SK-N-SH (cell line): ENCODE measurements at regions not wholly inside any gene's neighbourhood (a gene's known extent, or its start where the extent isn't known, plus 50 kb on each side); places are given as distances from the start of the nearest gene placed in this dataset.

Source experiments
- CTCF ChIA-PET: fragments of 300-600, 350-600 bp; formaldehyde crosslinking; extraction: SDS; loops from one replicate; lab custom pipeline; 2021; lab: Yijun Ruan, JAX
- POLR2A ChIA-PET: fragments of 350-600 bp; sonication (Branson Sonifier 250); formaldehyde crosslinking; extraction: SDS; loops from one replicate; lab custom pipeline; 2020; ENCODE audit warnings: antibody characterized with exemption, inconsistent platforms; lab: Yijun Ruan, JAX
- DNase-seq: peaks from one replicate; pipeline ENCODE4 v3.0.0; 2012
- H2AFZ ChIP-seq: fragments of 200-600 bp; sonication (generic); 2 replicates; pipeline ENCODE4 v1.8.1; 2016; ENCODE audit warnings: antibody characterized with exemption, mild to moderate bottlenecking, low read depth
- H3F3A ChIP-seq: fragments of 200-600 bp; sonication (generic); replicated peaks from 2 replicates; pipeline ENCODE3; 2016; ENCODE audit warnings: antibody characterized with exemption, mild to moderate bottlenecking; ENCODE audit not compliant: insufficient read depth
- H3K27ac ChIP-seq, 2 experiments: fragments of 200-500 bp in 1 of 2; fragments of 200-600 bp in 1 of 2; sonication (Bioruptor generic) in 1 of 2; sonication (generic), shearing (Covaris generic) in 1 of 2; 2 replicates each; pipeline versions ENCODE4 v1.5.1 to v1.6.1; 2014 to 2016; ENCODE audit warnings: low read depth in 2 of 2, inconsistent platforms in 1 of 2, low read length in 1 of 2, mild to moderate bottlenecking in 1 of 2, mixed read lengths in 1 of 2
- H3K27me3 ChIP-seq: fragments of 200-600 bp; sonication (generic), shearing (Covaris generic); 2 replicates; pipeline ENCODE4 v1.6.1; 2016; ENCODE audit warnings: mixed run types; ENCODE audit not compliant: insufficient read depth
- H3K36me3 ChIP-seq, 2 experiments: fragments of 200-500 bp in 1 of 2; fragments of 200-600 bp in 1 of 2; sonication (Bioruptor generic) in 1 of 2; sonication (generic) in 1 of 2; replicated peaks in 1 of 2; 2 replicates each; pipeline versions ENCODE3 to v1.5.1; 2014 to 2016; ENCODE audit warnings: low read length in 1 of 2, mild to moderate bottlenecking in 1 of 2; ENCODE audit not compliant: insufficient read depth in 2 of 2, control insufficient read depth in 1 of 2
- H3K4me1 ChIP-seq, 2 experiments: fragments of 200-500 bp in 1 of 2; fragments of 200-600 bp in 1 of 2; sonication (Bioruptor generic) in 1 of 2; sonication (generic), shearing (Covaris generic) in 1 of 2; 2 replicates each; pipeline versions ENCODE4 v1.5.1 to v1.6.1; 2014 to 2016; ENCODE audit warnings: low read depth in 1 of 2, low read length in 1 of 2, mixed run types in 1 of 2; ENCODE audit not compliant: insufficient read depth in 2 of 2, control insufficient read depth in 1 of 2
- H3K4me2 ChIP-seq: fragments of 200-600 bp; sonication (generic), shearing (Covaris generic); 2 replicates; pipeline ENCODE4 v1.6.1; 2017; ENCODE audit warnings: mixed run types
- H3K4me3 ChIP-seq, 2 experiments: fragments of 200-500 bp in 1 of 2; fragments of 200-600 bp in 1 of 2; sonication (Bioruptor generic) in 1 of 2; sonication (generic), shearing (Covaris generic) in 1 of 2; 2 replicates each; pipeline versions ENCODE4 v1.5.1 to v1.8.1; 2014 to 2016; ENCODE audit warnings: low read depth in 2 of 2, inconsistent platforms in 1 of 2, low read length in 1 of 2, mild to moderate bottlenecking in 1 of 2, mixed read lengths in 1 of 2, moderate library complexity in 1 of 2
- H3K79me2 ChIP-seq: fragments of 200-600 bp; sonication (generic); 2 replicates; pipeline ENCODE4 v1.8.1; 2017; ENCODE audit warnings: mild to moderate bottlenecking; ENCODE audit not compliant: insufficient read depth
- H3K9ac ChIP-seq: fragments of 200-600 bp; sonication (generic); 2 replicates; pipeline ENCODE4 v1.6.1; 2017; ENCODE audit warnings: mixed run types
- H3K9me2 ChIP-seq: fragments of 200-600 bp; sonication (generic); 2 replicates; pipeline ENCODE4 v1.6.1; 2017; ENCODE audit warnings: mixed run types
- H3K9me3 ChIP-seq: fragments of 200-600 bp; sonication (generic); 2 replicates; pipeline ENCODE4 v1.6.1; 2017; ENCODE audit warnings: mixed run types, mild to moderate bottlenecking, moderate library complexity
- H4K20me1 ChIP-seq: fragments of 200-600 bp; sonication (generic); 2 replicates; pipeline ENCODE4 v1.6.1; 2017; ENCODE audit warnings: mild to moderate bottlenecking, mixed run types; ENCODE audit not compliant: insufficient read depth
- FOXJ3 ChIP-seq: sonication (generic); formaldehyde crosslinking; IDR thresholded peaks from 2 replicates; pipeline ENCODE4 v1.5.1; 2020; ENCODE audit warnings: mild to moderate bottlenecking, missing genetic modification reagents
- FOXM1 ChIP-seq: IDR thresholded peaks from 2 replicates; pipeline ENCODE4 v1.4.0; 2012; ENCODE audit warnings: low read depth, mild to moderate bottlenecking
- JUND ChIP-seq: IDR thresholded peaks from 2 replicates; pipeline ENCODE4 v1.4.0; 2012
- MEF2A ChIP-seq: IDR thresholded peaks from 2 replicates; pipeline ENCODE4 v1.4.0; 2012; ENCODE audit warnings: low read depth, borderline replicate concordance
- RCOR1 ChIP-seq: fragments of 150-350 bp; IDR thresholded peaks from 2 replicates; pipeline ENCODE4 v1.6.1; 2017; ENCODE audit warnings: antibody characterized with exemption, low read length
- REST ChIP-seq: IDR thresholded peaks from 2 replicates; pipeline ENCODE4 v1.6.1; 2012; ENCODE audit warnings: mild to moderate bottlenecking, low read depth, low read length, moderate library complexity
- SMC3 ChIP-seq: IDR thresholded peaks from 2 replicates; pipeline ENCODE4 v1.6.1; 2012; ENCODE audit warnings: low read depth, low read length, improper control_type of control experiment
- TAF1 ChIP-seq: IDR thresholded peaks from 2 replicates; pipeline ENCODE4 v1.6.1; 2012; ENCODE audit warnings: low read depth, mild to moderate bottlenecking, low read length, moderate library complexity, borderline replicate concordance
- TCF12 ChIP-seq: IDR thresholded peaks from 2 replicates; pipeline ENCODE4 v1.4.0; 2012
- TEAD4 ChIP-seq: IDR thresholded peaks from 2 replicates; pipeline ENCODE4 v1.4.0; 2012; ENCODE audit warnings: mild to moderate bottlenecking, borderline replicate concordance; ENCODE audit not compliant: insufficient read depth
- YY1 ChIP-seq: IDR thresholded peaks from 2 replicates; pipeline ENCODE4 v1.4.0; 2012; ENCODE audit warnings: low read depth, mild to moderate bottlenecking
- ZBTB33 ChIP-seq: IDR thresholded peaks from 2 replicates; pipeline ENCODE4 v1.4.0; 2012; ENCODE audit warnings: low read depth, borderline replicate concordance
- WGBS: methylation state at CpG from one replicate; pipeline ENCODE4 v1.1.6; 2017; ENCODE audit warnings: low lambda C conversion rate; 5-methylcytosine and 5-hydroxymethylcytosine counted together
- TF ChIP-seq, protein P1 (sequence below): IDR thresholded peaks from 2 replicates; pipeline ENCODE4; 2012
- TF ChIP-seq, protein P2 (sequence below): IDR thresholded peaks from 2 replicates; pipeline ENCODE4 v1.4.0; 2012; ENCODE audit warnings: low read depth, borderline replicate concordance

DNA sequence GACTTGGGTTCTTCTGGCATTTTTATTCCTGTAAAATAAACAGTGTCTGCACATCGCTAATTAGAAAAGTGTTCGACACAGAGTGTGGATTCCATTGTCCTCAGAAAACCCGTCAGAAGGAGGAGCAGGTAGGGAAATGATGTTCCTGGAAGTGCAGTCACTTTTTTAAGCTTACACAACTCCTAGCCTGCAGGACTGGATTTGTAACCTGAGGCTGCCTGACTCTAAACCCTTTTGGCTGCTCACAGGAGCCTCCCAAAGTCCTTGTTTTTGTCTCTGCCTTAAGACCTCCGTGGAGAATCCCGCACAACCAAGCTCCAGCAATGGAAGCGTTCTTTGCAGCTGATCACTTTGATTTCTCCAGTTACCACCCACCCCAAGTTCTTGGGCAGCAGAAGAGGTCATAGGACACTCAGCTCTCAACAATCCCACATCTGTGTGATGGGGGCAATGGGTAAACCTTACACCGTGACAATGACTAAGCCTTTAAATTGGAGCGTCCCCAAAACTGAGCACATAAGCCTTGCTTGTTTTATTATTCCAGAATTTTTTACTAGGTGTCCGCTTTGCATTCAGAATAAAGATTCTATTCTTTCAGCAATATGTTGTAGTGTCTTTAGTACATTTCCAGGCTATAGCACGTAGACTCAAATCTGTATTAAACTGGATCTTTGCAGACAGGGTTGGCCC, 227.9 kb downstream of the TBXT start:
- 42% methylated on average over 10 of the region's 10 CpGs for WGBS
- Histone ChIP-seq H3K27me3 (no peaks in the 10 kb centered on the region), H4K20me1 (no peaks in the 10 kb centered on the region), H3K9me2 (no peaks in the 10 kb centered on the region), H3K9me3 (no peaks in the 10 kb centered on the region), H3K79me2 (no peaks in the 10 kb centered on the region), H3K9ac (no peak overlapping the region), H3F3A (no peaks in the 10 kb centered on the region), H3K36me3 (no peaks in the 10 kb centered on the region), H3K4me2 (no peak overlapping the region), H3K4me1 (no peaks in the 10 kb centered on the region), H3K4me3 (no peak overlapping the region), H2AFZ (no peak overlapping the region), H3K27ac (no peak overlapping the region)
- CTCF ChIA-PET = no interaction called here
- POLR2A ChIA-PET = no interaction called here
- no peak for TF ChIP-seq JUND
- no peak for TF ChIP-seq ZBTB33
- no peak for TF ChIP-seq SMC3
- no peak for TF ChIP-seq FOXJ3 (CRISPR knock-in tag)
- no peak for TF ChIP-seq FOXM1
- TF ChIP-seq, protein P1, sequence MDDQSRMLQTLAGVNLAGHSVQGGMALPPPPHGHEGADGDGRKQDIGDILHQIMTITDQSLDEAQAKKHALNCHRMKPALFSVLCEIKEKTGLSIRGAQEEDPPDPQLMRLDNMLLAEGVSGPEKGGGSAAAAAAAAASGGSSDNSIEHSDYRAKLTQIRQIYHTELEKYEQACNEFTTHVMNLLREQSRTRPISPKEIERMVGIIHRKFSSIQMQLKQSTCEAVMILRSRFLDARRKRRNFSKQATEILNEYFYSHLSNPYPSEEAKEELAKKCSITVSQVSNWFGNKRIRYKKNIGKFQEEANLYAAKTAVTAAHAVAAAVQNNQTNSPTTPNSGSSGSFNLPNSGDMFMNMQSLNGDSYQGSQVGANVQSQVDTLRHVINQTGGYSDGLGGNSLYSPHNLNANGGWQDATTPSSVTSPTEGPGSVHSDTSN = no peak
- TF ChIP-seq MEF2A = no peak
- no peak for TF ChIP-seq RCOR1
- no peak for TF ChIP-seq YY1
- DNase-seq = no peak

- no peaks in the 10 kb centered on the region for H3K79me2 ChIP-seq
- no peaks in the 10 kb centered on the region for H3K27me3 ChIP-seq
- H3F3A ChIP-seq = no peaks in the 10 kb centered on the region
- CTCF ChIA-PET = no interaction called here
- POLR2A ChIA-PET = no interaction called here
- H4K20me1 ChIP-seq = no peaks in the 10 kb centered on the region
- H3K4me3 ChIP-seq = no peak overlapping the region
- H2AFZ ChIP-seq = no peak overlapping the region
- H3K9me2 ChIP-seq = no peaks in the 10 kb centered on the region
- H3K27ac ChIP-seq = no peak overlapping the region
- WGBS = 20% methylated on average over 5 of the region's 5 CpGs
- TF ChIP-seq TCF12 = no peak
- TF ChIP-seq FOXJ3 (CRISPR knock-in tag) = no peak
- no peak for TF ChIP-seq REST
- no peak for TF ChIP-seq SMC3
- no peak for TF ChIP-seq TEAD4
- no peak for TF ChIP-seq YY1
- TF ChIP-seq, protein P2, sequence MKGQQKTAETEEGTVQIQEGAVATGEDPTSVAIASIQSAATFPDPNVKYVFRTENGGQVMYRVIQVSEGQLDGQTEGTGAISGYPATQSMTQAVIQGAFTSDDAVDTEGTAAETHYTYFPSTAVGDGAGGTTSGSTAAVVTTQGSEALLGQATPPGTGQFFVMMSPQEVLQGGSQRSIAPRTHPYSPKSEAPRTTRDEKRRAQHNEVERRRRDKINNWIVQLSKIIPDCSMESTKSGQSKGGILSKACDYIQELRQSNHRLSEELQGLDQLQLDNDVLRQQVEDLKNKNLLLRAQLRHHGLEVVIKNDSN = no peak
- no peak for TF ChIP-seq RCOR1
- no peak for TF ChIP-seq TAF1
- no peaks in the 10 kb centered on the region for H3K9me3 ChIP-seq
- no peaks in the 10 kb centered on the region for H3K36me3 ChIP-seq
- no peak for DNase-seq
- no peak overlapping the region for H3K4me2 ChIP-seq
- no peak overlapping the region for H3K9ac ChIP-seq
- H3K4me1 ChIP-seq = no peaks in the 10 kb centered on the region
Observed at GRCh38 chr6:165939047-165939446, 228.6 kb downstream of the TBXT start.
